Astrocyte of the spinal cord (primary cell): ENCODE measurements at regions not wholly inside any gene's neighbourhood (a gene's known extent, or its start where the extent isn't known, plus 50 kb on each side); places are given as distances from the start of the nearest gene placed in this dataset.
"Not testable (repeated sequence)": the region's sequence is repeated elsewhere in the genome, so short reads cannot be mapped to it uniquely, and the experiment has no call there.

Experiments
- DNase-seq: peaks from one replicate; pipeline ENCODE4 v3.0.0; 2011; ENCODE audit warnings: low read depth, low spot score
- H3K4me3 ChIP-seq: 2 replicates; pipeline ENCODE4 v1.5.1; 2011; ENCODE audit warnings: low read depth, mild to moderate bottlenecking, low read length, moderate library complexity
- CTCF ChIP-seq: IDR thresholded peaks from 2 replicates; pipeline ENCODE4 v1.5.1; 2012; ENCODE audit warnings: low read depth, mild to moderate bottlenecking, low read length, inconsistent platforms
- in situ Hi-C: cut with HindIII; loops from 2 replicates; pipeline ENCODE4 v1.10.0; 2017; ENCODE audit warnings: low sequenced_read_pairs

- DNase-seq, in situ Hi-C loops: not testable (repeated sequence)
Observed at GRCh38 chr20:25850133-25850532, 153.5 kb upstream of the ZNF337 start.

GRCh38 chr20:25848222-25848621 is 151.6 kb upstream of the ZNF337 start:
- DNase-seq, result no peak
- no peak for TF ChIP-seq CTCF
- no peak overlapping the region for H3K4me3 ChIP-seq
- in situ Hi-C loops, result no loop called here

More at GRCh38 chr20:25850133-25850532, 153.5 kb upstream of the ZNF337 start:
- not testable (repeated sequence) for H3K4me3 ChIP-seq

- H3K4me3 ChIP-seq, DNase-seq, in situ Hi-C loops: not testable (repeated sequence)
Observed at GRCh38 chr20:25844640-25845039, 148.0 kb upstream of the ZNF337 start.

GRCh38 chr20:25813511-25813910 is 116.9 kb upstream of the ZNF337 start:
- in situ Hi-C loops, H3K4me3 ChIP-seq, DNase-seq: not testable (repeated sequence)

- in situ Hi-C loops, H3K4me3 ChIP-seq, DNase-seq: not testable (repeated sequence)
Observed at GRCh38 chr20:25798174-25798993, 101.7 kb upstream of the ZNF337 start.

- DNase-seq, in situ Hi-C loops, H3K4me3 ChIP-seq: not testable (repeated sequence)
Observed at GRCh38 chr20:25797062-25797461, 100.4 kb upstream of the ZNF337 start.

GRCh38 chr20:25777241-25777640 is 80.6 kb upstream of the ZNF337 start:
- in situ Hi-C loops, DNase-seq, H3K4me3 ChIP-seq: not testable (repeated sequence)

- in situ Hi-C loops, result not testable (repeated sequence)
Observed at GRCh38 chr20:25774711-25775110, 78.1 kb upstream of the ZNF337 start.

GRCh38 chr20:25774203-25774602 is 77.5 kb upstream of the ZNF337 start:
- DNase-seq, in situ Hi-C loops, H3K4me3 ChIP-seq: not testable (repeated sequence)

More at GRCh38 chr20:25774711-25775110, 78.1 kb upstream of the ZNF337 start:
- not testable (repeated sequence) for H3K4me3 ChIP-seq, DNase-seq

- DNase-seq, in situ Hi-C loops, H3K4me3 ChIP-seq: not testable (repeated sequence)
Observed at GRCh38 chr20:25772437-25772836, 75.8 kb upstream of the ZNF337 start.

- DNase-seq, in situ Hi-C loops, H3K4me3 ChIP-seq: not testable (repeated sequence)
Observed at GRCh38 chr20:25771818-25772217, 75.2 kb upstream of the ZNF337 start.

GRCh38 chr20:25761596-25761995 is 64.9 kb upstream of the ZNF337 start:
- no peak for DNase-seq
- H3K4me3 ChIP-seq, result no peak overlapping the region
- in situ Hi-C loops, result no loop called here
- TF ChIP-seq CTCF, result no peak

- in situ Hi-C loops, H3K4me3 ChIP-seq, DNase-seq: not testable (repeated sequence)
Observed at GRCh38 chr20:25761046-25761445, 64.4 kb upstream of the ZNF337 start.
